GM23248 (cell line): ENCODE measurements at regions not wholly inside any gene's neighbourhood (a gene's known extent, or its start where the extent isn't known, plus 50 kb on each side); places are given as distances from the start of the nearest gene placed in this dataset.

Experiments used
- EZH2 ChIP-seq: fragments of 200-600 bp; sonication (generic); IDR thresholded peaks from 2 replicates; pipeline ENCODE4 v1.6.1; 2018; ENCODE audit warnings: antibody characterized with exemption, mild to moderate bottlenecking; ENCODE audit not compliant: insufficient read depth, poor library complexity, severe bottlenecking
- EZH2phosphoT487 ChIP-seq: fragments of 200-600 bp; sonication (generic); IDR thresholded peaks from 2 replicates; pipeline ENCODE4 v1.6.1; 2018; ENCODE audit warnings: antibody characterized with exemption, moderate library complexity, mild to moderate bottlenecking, low read depth; ENCODE audit not compliant: insufficient read depth

- TF ChIP-seq EZH2phosphoT487 = no peak
- no peak for TF ChIP-seq EZH2
Measured at GRCh38 chr4:106527316-106527715, 158.7 kb upstream of the GIMD1 start.
